ENCODE measurements at regions not wholly inside any gene's neighbourhood (a gene's known extent, or its start where the extent isn't known, plus 50 kb on each side); places are given as distances from the start of the nearest gene placed in this dataset.

- Histone ChIP-seq H2AFZ (ENCODE audit: low read depth, low read length) (no peak overlapping the region), H3K4me2 (ENCODE audit: insufficient read depth, low read length) (no peak overlapping the region), H3K27me3 (ENCODE audit: insufficient read depth, low read length, poor library complexity) (no peaks in the 10 kb centered on the region), H3K36me3 (ENCODE audit: insufficient read depth, low read length) (no peaks in the 10 kb centered on the region), H4K20me1 (ENCODE audit: insufficient read depth, low read length) (no peaks in the 10 kb centered on the region), H3K79me2 (ENCODE audit: insufficient read depth, low read length) (no peaks in the 10 kb centered on the region), H3K4me3 (ENCODE audit: low read depth in 1 of 2, low read length in 2 of 2) (no peak overlapping the region), H3K27ac (ENCODE audit: low read length) (no peak overlapping the region), H3K4me1 (ENCODE audit: insufficient read depth, low read length) (no peaks in the 10 kb centered on the region), H3K9ac (ENCODE audit: low read depth, low read length) (no peak overlapping the region), H3K9me3 (ENCODE audit: insufficient read depth, low read length, severe bottlenecking) (no peaks in the 10 kb centered on the region)
- DNase-seq, result no peak
- TF ChIP-seq EZH2 (IDR thresholded peaks at IDR 0.05; ENCODE audit: borderline replicate concordance, low read depth, low read length, severe bottlenecking) (no peak), CTCF (IDR thresholded peaks at IDR 0.05; ENCODE audit: borderline replicate concordance, extremely low read depth, low read length, poor library complexity, severe bottlenecking) (no peak)
- no peak for ATAC-seq (ENCODE audit: insufficient read depth, low read depth)
Measured at GRCh38 chr14:66420251-66421006, 65.7 kb upstream of the CCDC196 start.

- Histone ChIP-seq H3K4me3 (ENCODE audit: low read depth in 1 of 2, low read length in 2 of 2) (no peak overlapping the region), H3K27me3 (ENCODE audit: insufficient read depth, low read length, poor library complexity) (no peaks in the 10 kb centered on the region), H3K4me1 (ENCODE audit: insufficient read depth, low read length) (no peaks in the 10 kb centered on the region), H3K36me3 (ENCODE audit: insufficient read depth, low read length) (no peaks in the 10 kb centered on the region), H2AFZ (ENCODE audit: low read depth, low read length) (no peak overlapping the region), H3K4me2 (ENCODE audit: insufficient read depth, low read length) (no peak overlapping the region), H4K20me1 (ENCODE audit: insufficient read depth, low read length) (no peaks in the 10 kb centered on the region), H3K9ac (ENCODE audit: low read depth, low read length) (no peak overlapping the region), H3K27ac (ENCODE audit: low read length) (no peak overlapping the region), H3K79me2 (ENCODE audit: insufficient read depth, low read length) (no peaks in the 10 kb centered on the region), H3K9me3 (ENCODE audit: insufficient read depth, low read length, severe bottlenecking) (no peaks in the 10 kb centered on the region)
- no peak for DNase-seq
- TF ChIP-seq EZH2 (IDR thresholded peaks at IDR 0.05; ENCODE audit: borderline replicate concordance, low read depth, low read length, severe bottlenecking), result no peak
- no peak for TF ChIP-seq CTCF (IDR thresholded peaks at IDR 0.05; ENCODE audit: borderline replicate concordance, extremely low read depth, low read length, poor library complexity, severe bottlenecking)
- no peak for ATAC-seq (ENCODE audit: insufficient read depth, low read depth)
Measured at GRCh38 chr14:66421990-66422946, 63.9 kb upstream of the CCDC196 start.

- Histone ChIP-seq H3K27me3 (ENCODE audit: insufficient read depth, low read length, poor library complexity) (no peaks in the 10 kb centered on the region), H3K79me2 (ENCODE audit: insufficient read depth, low read length) (no peaks in the 10 kb centered on the region), H2AFZ (ENCODE audit: low read depth, low read length) (no peak overlapping the region), H3K9ac (ENCODE audit: low read depth, low read length) (no peak overlapping the region), H3K9me3 (ENCODE audit: insufficient read depth, low read length, severe bottlenecking) (no peaks in the 10 kb centered on the region), H3K4me2 (ENCODE audit: insufficient read depth, low read length) (no peak overlapping the region), H3K27ac (ENCODE audit: low read length) (no peak overlapping the region), H3K4me1 (ENCODE audit: insufficient read depth, low read length) (no peaks in the 10 kb centered on the region), H3K36me3 (ENCODE audit: insufficient read depth, low read length) (no peaks in the 10 kb centered on the region), H4K20me1 (ENCODE audit: insufficient read depth, low read length) (no peaks in the 10 kb centered on the region), H3K4me3 (ENCODE audit: low read depth in 1 of 2, low read length in 2 of 2) (no peak overlapping the region)
- ATAC-seq (ENCODE audit: insufficient read depth, low read depth), result no peak
- TF ChIP-seq EZH2 (IDR thresholded peaks at IDR 0.05; ENCODE audit: borderline replicate concordance, low read depth, low read length, severe bottlenecking), result no peak
- TF ChIP-seq CTCF (IDR thresholded peaks at IDR 0.05; ENCODE audit: borderline replicate concordance, extremely low read depth, low read length, poor library complexity, severe bottlenecking), result no peak
- DNase-seq, result no peak
Measured at GRCh38 chr14:66425402-66425801, 60.8 kb upstream of the CCDC196 start.
